ENCODE measurements at regions not wholly inside any gene's neighbourhood (a gene's known extent, or its start where the extent isn't known, plus 50 kb on each side); places are given as distances from the start of the nearest gene placed in this dataset.

DNA sequence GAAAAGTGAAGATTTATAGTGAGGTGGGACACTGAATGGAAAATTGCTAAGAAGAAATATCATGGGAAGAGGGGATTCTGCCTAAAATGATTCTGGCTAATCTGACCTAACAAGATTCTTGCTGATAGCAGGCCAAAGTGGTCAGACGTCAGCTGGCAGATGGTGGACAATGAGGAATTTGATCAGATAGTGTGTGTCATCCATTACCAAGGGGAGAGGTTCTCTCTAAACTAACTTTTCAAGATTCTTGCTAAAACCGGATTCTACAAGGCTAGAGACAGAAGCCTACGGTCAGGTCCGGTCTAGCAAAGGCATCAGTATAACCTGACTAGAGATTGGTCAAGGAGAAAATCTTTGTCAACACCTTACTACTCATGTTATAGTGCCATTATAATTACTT lies 306.0 kb downstream of the ZNF608 start:
- TF ChIP-seq CEBPB (IDR thresholded peaks at IDR 0.05; ENCODE audit: low read depth) (no peak), POLR2A (IDR thresholded peaks at IDR 0.05; ENCODE audit: borderline replicate concordance, extremely low read depth, insufficient read depth, insufficient read length) (no peak), EZH2 (IDR thresholded peaks at IDR 0.05) (no peak), EZH2phosphoT487 (IDR thresholded peaks at IDR 0.05; ENCODE audit: borderline replicate concordance) (no peak), ELF1 (IDR thresholded peaks at IDR 0.05; ENCODE audit: borderline replicate concordance, low read depth) (no peak)
- TF ChIP-seq, protein P1, sequence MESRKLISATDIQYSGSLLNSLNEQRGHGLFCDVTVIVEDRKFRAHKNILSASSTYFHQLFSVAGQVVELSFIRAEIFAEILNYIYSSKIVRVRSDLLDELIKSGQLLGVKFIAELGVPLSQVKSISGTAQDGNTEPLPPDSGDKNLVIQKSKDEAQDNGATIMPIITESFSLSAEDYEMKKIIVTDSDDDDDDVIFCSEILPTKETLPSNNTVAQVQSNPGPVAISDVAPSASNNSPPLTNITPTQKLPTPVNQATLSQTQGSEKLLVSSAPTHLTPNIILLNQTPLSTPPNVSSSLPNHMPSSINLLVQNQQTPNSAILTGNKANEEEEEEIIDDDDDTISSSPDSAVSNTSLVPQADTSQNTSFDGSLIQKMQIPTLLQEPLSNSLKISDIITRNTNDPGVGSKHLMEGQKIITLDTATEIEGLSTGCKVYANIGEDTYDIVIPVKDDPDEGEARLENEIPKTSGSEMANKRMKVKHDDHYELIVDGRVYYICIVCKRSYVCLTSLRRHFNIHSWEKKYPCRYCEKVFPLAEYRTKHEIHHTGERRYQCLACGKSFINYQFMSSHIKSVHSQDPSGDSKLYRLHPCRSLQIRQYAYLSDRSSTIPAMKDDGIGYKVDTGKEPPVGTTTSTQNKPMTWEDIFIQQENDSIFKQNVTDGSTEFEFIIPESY (IDR thresholded peaks at IDR 0.05; ENCODE audit: extremely low read depth, insufficient replicate concordance, low read length), result no peak
- TF ChIP-seq, protein P2, sequence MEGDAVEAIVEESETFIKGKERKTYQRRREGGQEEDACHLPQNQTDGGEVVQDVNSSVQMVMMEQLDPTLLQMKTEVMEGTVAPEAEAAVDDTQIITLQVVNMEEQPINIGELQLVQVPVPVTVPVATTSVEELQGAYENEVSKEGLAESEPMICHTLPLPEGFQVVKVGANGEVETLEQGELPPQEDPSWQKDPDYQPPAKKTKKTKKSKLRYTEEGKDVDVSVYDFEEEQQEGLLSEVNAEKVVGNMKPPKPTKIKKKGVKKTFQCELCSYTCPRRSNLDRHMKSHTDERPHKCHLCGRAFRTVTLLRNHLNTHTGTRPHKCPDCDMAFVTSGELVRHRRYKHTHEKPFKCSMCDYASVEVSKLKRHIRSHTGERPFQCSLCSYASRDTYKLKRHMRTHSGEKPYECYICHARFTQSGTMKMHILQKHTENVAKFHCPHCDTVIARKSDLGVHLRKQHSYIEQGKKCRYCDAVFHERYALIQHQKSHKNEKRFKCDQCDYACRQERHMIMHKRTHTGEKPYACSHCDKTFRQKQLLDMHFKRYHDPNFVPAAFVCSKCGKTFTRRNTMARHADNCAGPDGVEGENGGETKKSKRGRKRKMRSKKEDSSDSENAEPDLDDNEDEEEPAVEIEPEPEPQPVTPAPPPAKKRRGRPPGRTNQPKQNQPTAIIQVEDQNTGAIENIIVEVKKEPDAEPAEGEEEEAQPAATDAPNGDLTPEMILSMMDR (IDR thresholded peaks at IDR 0.05 in 2 of 3, conservative IDR thresholded peaks at IDR 0.05 in 1 of 3; ENCODE audit: borderline replicate concordance in 1 of 3, insufficient read depth in 1 of 3, low read depth in 2 of 3, low read length in 2 of 3), result no peak

Data from HCT116 (cell line).